NT2/D1 (cell line): ENCODE measurements at regions not wholly inside any gene's neighbourhood (a gene's known extent, or its start where the extent isn't known, plus 50 kb on each side); places are given as distances from the start of the nearest gene placed in this dataset.

ENCODE experiments used
- SUZ12 ChIP-seq: IDR thresholded peaks from 2 replicates; pipeline ENCODE4 v1.6.1; 2011; ENCODE audit not compliant: insufficient read length, insufficient read depth; ENCODE audit errors: extremely low read depth
- YY1 ChIP-seq: IDR thresholded peaks from 2 replicates; pipeline ENCODE4 v1.6.1; 2011; ENCODE audit not compliant: insufficient read length, insufficient read depth
- ZNF274 ChIP-seq: IDR thresholded peaks from 2 replicates; pipeline ENCODE4 v1.6.1; 2011; ENCODE audit warnings: mild to moderate bottlenecking, low read depth, low read length

GRCh38 chr16:80337786-80338185 is 203.0 kb upstream of the DYNLRB2 start:
- no peak for TF ChIP-seq YY1
- TF ChIP-seq ZNF274 = no peak
- TF ChIP-seq SUZ12 = no peak
